NCI-H774 (cell line): ENCODE measurements at regions not wholly inside any gene's neighbourhood (a gene's known extent, or its start where the extent isn't known, plus 50 kb on each side); places are given as distances from the start of the nearest gene placed in this dataset.
"Not testable (repeated sequence)": the region's sequence is repeated elsewhere in the genome, so short reads cannot be mapped to it uniquely, and the experiment has no call there.

Experiments used
- DNase-seq: peaks from one replicate; lab custom pipeline; 2025; lab: John Stamatoyannopoulos, UW

DNA sequence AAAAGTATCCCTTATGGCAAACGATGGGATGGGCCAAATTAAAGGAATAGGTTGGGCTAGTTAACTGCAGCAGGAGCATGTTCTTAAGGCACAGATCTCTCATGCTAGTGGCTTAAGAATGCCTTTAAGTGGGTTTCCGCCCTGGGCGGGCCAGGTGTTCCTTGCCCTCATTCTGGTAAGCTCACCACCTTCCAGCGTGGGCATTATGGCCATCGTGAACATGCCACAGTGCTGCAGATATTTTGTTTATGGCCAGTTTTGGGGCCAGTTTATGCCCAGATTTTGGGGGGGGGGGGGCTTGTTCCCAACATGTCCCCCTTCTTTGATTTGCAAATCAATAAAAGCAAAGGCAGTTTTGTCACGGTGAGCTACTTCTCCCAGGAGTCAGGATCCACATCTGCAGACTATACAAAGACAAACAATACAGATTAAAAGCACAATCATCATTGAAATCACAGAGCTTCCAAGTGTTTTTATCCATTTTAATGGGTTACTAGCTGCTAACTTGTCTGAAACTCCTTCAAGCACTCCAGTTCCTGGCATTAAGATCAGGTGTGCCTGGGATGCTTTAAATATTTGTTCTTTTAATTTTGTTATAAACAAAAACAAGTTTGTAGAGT is 563.3 kb upstream of the MBL2 start:
- DNase-seq = not testable (repeated sequence)

DNA sequence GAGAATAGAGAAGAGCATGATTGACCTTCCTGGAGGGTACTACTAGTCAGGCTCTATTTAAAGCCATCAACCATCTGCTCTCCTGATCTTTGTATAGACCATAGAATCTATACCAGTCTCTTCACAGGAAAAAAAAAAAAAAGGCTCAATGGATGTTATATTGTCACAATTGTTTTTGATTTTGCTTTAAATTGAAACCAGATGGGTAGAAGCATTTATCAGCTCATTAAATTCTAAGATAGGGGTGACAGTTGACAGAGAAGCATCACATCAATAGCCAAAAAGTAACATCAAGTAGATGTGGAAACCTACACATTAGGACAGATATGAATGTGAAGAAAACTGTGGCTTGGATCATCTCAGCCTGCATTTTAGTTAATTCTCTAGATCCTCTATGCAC is 558.9 kb upstream of the MBL2 start:
- DNase-seq = no peak

DNA sequence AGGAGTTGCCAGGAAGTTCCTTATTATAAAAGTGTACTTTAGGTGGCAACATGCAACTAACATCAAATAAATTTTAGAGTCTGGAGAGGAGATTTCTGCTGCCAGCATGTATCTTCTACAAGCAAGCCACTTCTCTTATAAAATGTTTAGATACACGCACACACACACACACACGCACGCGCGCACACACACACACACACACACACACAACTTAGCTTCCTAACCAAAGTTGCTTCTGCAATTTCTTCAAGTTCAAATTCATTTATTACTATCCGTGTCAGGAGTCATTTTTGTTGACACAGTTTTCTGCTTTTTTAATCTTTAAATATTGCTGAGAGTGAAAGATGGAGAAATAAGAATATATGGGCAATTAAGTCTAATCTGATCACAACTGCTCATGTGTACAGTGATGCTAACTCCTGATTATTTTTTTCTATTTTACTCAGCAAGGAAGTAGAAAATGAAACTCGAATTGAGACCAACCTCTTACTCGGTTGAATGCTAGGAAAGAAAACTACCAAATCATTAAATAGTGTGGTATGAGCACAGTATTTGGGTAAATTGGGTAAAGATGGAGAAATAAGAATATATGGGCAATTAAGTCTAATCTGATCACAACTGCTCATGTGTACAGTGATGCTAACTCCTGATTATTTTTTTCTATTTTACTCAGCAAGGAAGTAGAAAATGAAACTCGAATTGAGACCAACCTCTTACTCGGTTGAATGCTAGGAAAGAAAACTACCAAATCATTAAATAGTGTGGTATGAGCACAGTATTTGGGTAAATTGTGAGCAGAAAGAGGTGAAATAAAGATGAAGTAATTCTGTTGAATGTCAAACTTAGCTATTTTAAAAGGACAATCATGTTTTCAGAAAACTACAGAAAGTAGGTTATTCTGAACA is 554.1 kb upstream of the MBL2 start:
- not testable (repeated sequence) for DNase-seq

DNA sequence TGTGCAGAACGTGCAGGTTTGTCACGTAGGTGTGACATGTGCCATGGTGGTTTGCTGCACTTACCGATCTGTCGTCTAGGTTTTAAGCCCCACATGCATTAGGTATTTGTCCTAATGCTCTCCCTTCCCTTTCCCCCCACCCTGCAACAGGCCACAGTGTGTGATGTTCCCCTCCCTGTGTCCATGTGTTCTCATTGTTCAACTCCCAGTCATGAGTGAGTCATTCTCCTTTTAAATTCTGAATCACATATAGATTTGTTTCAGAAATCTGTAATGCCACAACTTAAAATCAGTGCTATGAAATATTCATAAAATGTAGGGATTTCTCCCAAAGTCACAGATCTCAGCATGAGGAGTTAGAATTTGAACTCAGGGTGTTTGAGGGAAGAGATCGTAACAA is 552.5 kb upstream of the MBL2 start:
- no peak for DNase-seq

DNA sequence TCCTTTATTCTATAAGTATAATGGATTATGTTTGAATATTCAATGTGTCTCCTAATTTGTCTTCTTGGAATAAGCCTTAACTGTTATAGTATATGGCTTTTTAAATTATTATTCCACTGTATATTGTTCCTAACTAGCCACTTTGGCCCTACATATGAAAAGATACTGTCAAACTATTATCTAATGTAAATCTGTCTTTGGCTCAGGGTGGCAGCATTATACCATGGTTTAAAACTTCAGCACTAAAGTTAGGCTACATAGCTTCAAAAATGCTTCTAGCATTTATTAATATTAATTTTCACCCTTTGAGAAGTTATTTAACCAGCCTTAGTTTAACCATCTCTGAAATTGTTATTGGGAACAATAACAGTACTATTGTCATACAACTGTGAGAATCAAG is 543.1 kb upstream of the MBL2 start:
- no peak for DNase-seq

DNA sequence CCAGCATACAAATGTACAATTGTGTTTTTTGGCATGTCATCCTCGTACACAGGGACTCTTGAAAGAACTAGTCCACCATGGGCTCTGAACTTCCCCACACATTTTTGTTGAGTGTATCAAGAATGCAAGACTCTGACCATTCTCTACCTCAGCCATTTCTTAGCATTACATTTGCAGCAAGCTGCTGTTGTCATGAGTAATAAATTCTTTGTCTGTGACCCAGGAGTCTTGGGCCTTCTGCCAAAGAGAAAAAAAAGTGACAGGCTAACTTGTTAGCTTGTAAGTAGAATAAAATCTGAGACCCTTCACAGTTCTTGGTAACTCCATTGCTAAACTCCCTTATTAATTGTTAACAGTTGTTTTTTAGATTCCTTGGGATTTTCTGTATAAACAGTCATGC is 542.3 kb upstream of the MBL2 start:
- no peak for DNase-seq

DNA sequence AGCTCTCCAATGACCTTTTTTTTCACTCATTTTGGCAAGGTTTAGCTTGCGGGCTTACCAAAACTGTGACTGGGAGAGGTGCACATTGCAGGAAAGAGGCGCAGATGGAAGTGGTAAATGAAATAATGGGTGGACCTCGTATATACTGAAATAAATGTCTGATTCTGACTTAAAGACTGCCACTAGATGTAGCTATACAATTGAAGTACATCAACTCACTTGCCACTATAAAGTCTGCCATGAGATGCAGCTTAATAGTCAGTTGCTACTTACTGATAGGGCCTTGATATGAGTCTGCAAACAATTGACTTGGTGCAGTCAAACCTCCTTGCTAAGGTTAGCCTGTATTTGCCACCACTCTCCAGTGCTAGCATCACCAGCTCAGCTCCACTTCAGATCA is 525.9 kb upstream of the MBL2 start:
- DNase-seq = no peak

DNA sequence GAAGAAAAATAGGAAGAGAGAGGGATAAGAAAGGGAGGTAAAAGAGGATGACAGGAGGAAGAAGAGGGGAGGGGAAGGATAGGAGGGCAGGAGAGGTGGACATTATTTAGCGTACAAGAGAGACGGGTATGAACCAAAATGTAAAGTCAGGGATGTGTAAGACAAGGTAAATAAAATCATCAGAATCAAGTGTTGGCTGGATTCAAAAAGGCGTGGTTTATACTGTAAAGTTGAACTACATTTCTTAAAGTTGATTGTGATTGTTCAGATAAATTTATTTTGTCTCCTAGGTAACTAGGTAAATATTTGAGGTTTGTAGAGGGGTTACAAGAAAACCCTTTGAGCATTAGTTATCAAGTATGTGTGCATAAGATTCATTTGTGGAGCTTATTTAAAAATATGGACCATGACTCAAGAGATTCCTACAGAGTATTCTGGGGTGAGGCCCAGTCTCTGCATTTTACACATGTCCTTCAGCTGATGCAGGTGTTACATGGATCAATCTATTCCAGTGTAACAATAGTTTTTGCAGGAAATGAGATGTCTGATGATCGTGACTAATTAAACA is 512.1 kb upstream of the MBL2 start:
- no peak for DNase-seq

DNA sequence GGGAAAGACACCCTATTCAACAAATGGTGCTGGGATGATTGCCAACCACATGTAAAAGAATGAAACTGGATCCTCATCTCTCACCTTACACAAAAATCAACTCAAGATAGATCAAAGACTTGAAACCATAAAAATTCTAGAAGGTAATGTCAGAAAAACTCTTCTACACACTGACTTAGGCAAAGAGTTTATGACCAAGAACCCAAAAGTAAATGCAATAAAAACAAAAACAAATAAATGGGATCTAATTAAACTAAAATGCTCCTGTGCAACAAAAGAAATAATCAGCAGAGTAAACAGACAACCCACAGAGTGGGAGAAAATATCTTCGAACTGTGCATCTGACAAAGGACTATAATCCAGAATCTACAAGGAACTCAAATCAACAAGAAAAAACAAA is 504.2 kb upstream of the MBL2 start:
- DNase-seq = no peak

DNA sequence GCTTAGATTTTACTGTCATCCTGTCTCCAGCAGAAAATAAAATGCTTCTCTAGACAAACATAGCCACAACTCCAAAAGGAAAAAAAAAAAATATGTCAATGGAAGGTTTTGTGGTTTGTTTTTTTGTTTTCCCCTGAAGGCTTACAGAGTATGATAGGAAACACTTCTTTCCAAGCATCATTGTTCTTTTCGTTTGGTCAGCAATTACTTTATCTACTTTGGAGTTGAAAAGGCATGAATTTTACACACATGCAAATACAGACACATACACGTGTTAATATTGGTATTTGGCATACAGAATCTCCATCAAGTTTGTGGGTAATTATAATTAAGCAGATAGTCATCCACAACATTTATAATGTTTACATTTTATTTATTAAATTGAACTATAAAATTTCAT is 496.9 kb upstream of the MBL2 start:
- DNase-seq = no peak

DNA sequence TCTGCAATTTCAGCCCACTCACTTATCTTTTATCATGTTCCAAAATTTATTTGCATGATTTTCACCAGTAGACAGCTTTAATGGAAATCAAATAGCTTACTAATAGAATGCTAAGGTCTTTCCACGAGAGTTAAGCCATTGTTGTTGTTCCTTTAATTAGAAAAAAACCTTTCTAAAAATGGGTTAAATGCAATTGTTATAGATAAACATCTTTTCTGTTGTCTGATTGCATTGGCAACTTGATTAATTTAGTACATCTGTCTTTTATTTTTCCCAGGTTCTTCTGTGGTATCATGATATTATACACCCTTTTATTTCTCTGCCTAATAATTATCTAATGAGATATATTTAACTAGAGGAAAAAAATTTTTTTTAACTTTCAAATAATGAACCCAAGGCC is 487.6 kb upstream of the MBL2 start:
- no peak for DNase-seq

DNA sequence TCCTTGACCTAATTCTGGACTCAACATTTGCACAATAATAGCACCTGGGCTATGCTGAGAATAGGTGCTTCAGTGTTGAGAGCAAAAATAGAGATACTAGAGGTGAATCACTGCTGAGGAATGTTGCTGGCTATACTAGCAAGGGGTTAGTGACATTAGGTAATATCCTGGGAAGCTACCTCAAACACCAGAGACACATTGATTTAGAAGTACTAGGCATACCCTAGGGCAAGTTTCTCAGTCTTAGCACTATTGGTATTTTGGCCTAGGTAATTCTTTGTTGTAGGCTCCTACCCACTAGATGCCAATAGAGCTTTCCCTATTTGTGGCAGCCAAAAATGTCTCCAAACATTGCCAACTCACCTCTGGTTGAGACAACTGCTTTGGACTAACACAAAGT is 484.0 kb upstream of the MBL2 start:
- no peak for DNase-seq

DNA sequence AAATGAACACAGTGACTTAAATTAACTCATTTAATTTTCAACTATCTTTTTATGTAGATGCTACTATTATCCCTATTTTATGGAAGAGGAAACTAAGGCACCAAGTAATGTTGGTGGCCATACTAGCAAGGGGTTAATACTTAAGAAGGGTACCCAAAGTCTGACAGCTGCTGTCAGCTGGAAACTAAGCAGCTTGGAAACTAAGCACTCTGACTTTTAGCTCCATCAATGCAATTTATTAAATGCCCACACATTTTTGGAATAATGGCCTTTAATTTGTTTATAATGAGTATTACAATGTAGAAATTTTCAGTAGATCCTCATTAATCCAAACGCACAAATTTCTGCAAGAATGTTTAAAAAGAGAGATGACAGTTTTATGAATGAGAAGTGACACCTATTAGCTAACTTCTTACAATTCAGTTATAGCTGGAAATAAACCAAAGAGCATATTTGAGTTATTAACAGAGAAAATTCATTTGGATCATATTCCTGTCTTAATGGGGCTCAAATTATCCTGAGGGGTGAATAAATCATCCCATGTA is 483.1 kb upstream of the MBL2 start:
- no peak for DNase-seq

DNA sequence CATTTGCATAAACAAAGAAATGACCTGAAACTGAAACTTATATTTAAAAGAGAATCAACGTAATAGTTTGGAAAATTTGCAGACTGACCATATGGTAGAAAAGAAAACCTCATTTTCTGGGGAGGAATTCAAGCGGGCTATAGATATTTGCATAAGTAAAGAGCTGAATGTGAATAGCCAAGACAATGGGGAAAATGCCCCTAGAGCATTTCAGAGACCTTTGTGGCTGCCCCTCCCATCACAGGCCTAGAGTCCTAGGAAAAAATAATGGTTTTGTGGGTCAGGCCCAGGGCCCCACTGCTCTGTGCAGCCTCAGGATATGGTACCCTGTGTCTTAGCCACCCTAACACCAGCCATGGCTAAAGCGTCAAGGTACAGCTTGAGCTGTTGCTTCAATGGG is 480.6 kb upstream of the MBL2 start:
- DNase-seq = no peak

DNA sequence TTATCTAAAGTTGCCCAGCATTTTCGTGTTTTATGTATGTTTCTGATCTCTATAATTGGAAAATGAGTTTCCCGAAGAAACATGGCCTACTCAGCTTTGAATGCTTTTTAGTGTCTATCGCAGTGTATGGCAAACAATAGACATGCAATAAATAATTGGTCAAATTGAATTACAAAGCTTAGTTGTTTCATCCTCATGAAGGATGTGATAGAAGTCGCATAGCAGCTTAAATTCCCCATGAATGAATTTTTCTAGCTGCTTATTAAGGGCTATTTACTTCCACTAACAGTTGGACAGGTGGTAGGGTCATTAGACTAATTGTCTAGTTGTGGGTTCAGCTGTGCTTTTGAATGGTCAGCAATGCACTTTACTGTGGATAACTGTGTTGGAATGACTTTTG is 467.3 kb upstream of the MBL2 start:
- peak; percentile 73 for DNase-seq

DNA sequence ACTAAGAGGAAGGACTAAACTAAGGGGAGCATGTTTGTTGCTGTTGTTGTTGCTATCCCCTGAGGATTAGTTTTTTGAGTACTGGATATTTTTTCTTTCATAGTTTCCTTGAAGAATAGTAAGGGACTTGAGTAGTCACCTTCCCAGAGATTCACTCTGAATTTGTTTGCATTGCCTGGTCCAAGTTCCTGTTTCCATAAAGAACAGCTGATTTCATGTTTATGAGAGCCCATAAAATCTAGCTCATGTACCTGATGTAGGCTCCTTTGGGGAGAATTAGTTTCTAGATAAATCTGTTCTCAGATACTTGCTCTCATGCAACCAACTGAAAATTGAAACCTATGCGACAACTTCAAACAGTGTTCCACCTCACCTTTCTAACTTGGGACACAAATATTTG is 464.4 kb upstream of the MBL2 start:
- no peak for DNase-seq

DNA sequence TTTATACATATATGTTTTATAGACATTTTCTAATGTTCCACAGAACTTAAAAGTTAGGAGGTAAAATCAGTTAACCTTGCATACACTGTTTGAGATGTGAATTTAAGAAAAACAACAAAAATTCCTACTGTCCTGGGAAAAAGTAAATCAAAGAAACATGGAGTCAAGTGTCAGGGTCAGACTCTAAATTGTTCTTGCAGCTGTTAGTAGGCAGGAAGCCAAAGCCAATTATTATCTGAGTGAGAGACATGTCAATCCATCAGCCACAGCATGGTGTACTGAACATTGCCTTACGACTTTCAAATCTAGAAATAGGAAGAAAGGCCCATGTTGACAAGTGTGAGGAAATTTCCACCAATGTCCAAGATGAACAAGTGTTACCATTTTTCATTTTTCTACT is 461.2 kb upstream of the MBL2 start:
- no peak for DNase-seq

DNA sequence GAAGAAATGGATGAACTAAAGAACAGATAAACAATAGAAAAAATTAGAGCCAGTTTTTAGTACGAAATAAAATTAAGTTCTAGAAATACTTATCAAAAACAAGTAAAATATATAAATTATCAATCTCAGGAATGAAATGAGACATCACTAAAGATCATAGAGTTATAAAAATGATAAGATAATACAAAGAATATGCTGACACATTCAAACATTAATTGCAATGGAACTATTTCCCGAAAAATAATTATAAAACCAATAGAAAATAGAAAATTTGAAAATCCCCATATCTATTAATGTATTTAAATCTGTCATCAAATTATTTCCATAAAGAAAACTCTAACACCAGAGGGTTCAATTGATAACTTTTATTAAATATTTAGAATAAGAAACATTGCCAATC is 458.1 kb upstream of the MBL2 start:
- DNase-seq = no peak

DNA sequence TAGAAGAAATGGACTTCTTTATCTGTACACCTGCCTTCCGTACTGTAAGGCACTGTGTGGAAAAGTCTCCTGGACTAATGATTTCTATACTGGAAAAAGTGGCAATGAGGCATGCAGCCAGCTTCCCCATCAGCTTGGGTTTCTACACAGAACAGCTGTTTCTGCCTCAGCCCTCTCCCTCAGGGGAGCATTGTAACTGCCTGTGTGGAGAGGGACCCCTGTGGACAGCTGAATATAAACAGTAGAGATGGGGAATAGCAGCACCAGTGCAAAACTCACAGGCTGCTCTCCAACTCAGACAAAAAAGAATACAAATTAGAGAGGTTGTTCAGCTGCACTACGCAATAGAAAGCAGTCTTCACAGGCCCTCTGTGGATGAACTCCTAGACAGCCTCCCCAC is 451.3 kb upstream of the MBL2 start:
- no peak for DNase-seq

DNA sequence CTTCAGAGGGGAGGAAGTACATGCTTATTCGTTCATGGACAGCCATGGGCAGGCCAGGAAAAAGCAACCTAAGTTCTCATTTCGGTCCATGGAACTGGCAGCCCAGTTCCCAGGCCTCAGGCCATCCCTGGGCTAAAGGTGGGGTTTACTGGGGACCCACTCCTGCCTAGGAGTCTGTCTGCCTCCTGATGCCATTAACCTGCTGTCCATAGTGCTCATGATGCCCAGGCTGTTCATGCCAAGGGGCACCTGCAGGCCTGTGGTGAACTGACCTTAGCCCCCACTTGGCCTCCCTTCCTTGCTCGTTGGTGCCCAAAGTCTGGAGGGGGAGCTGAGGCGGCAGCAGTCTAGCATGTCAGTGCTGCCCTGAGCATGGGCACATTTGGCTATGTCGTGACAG is 450.2 kb upstream of the MBL2 start:
- DNase-seq = no peak

DNA sequence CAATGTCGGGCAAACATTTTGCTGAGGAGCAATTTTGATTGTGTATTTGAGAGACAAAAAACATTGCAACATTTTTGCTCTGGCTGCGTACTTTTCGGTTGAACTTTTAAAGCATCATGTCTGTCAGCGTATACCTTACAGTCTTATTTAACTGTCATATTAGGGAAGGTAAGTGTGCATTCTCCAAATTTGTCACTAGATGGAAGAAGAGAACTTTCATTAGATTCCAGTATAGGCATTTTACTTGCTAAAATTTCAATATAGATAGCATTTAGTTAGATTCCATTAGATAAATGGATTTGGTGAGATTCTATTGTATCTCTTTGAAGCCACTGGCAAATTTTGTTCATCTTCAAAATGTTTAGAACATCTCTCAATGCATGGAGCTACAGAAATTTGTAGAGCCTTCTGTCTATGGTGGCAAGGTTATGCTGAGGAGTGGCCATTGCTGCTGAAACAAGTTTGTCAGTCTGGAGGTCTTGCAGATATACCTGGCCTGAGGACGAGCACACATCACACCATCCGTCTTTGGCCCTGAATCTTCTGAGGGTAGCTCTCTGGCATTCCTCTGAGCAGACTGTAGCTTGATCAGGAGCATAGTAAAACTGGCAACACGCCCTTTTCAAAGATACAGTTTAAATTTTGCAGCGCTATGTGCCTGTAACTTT is 437.5 kb upstream of the MBL2 start:
- DNase-seq = peak; percentile 19

DNA sequence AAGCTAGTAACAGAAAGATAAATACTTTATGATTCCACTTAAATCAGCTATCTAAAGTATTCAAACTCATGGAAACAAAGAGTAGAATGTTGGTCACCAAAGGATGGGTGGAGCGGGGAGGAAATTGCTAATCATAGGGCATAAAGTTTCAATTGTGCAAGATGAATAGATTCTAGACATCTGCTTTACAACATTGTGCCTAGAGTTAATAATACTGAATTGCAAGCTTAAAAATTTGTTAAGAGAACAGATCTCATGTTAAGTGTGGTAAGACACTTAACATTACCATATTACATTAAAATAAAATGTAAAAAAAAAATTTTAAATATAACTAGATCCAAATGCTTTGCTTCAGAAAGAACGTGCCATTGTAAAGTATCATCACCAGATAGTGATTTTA is 411.1 kb upstream of the MBL2 start:
- no peak for DNase-seq

DNA sequence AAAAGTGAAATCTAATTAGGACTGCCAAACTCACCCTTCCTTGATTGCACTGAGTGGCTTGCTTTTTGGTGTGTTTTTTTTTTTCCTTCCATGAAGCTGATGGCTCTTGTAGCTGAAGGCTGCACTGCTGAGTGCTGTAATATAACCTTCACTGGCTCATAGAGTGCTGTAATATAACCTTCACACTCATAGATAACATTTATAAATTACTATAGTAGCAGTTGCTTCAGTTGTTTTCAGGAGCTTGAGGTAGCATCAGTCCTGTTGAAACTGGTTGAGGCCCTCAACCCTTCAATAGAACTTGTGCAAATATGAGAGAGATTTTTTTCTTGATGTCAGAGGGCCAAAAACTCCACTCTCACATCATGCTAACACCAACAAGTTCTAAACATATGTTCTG is 404.9 kb upstream of the MBL2 start:
- no peak for DNase-seq
